ENCODE measurements at regions not wholly inside any gene's neighbourhood (a gene's known extent, or its start where the extent isn't known, plus 50 kb on each side); places are given as distances from the start of the nearest gene placed in this dataset.

GRCh38 chr15:94909510-94909909 is 678.1 kb downstream of the MCTP2 start (continued):
- no peak for TF ChIP-seq CBX8 (IDR thresholded peaks at IDR 0.05; ENCODE audit: borderline replicate concordance, low read depth, low read length)
- TF ChIP-seq HDAC6 (IDR thresholded peaks at IDR 0.05; ENCODE audit: low read depth, low read length) = no peak
- TF ChIP-seq RXRA (IDR thresholded peaks at IDR 0.05; ENCODE audit: insufficient read depth, low read depth, low read length) = no peak
- TF ChIP-seq ATF2 (IDR thresholded peaks at IDR 0.05; ENCODE audit: low read length) = no peak

All from H1 (cell line).